ENCODE measurements at regions not wholly inside any gene's neighbourhood (a gene's known extent, or its start where the extent isn't known, plus 50 kb on each side); places are given as distances from the start of the nearest gene placed in this dataset.
"Not testable (repeated sequence)": the region's sequence is repeated elsewhere in the genome, so short reads cannot be mapped to it uniquely, and the experiment has no call there.

- no peak for DNase-seq (ENCODE audit: low read depth in 2 of 2)
Measured at GRCh38 chr3:178345944-178346343, 190.3 kb upstream of the KCNMB2 start.

DNA sequence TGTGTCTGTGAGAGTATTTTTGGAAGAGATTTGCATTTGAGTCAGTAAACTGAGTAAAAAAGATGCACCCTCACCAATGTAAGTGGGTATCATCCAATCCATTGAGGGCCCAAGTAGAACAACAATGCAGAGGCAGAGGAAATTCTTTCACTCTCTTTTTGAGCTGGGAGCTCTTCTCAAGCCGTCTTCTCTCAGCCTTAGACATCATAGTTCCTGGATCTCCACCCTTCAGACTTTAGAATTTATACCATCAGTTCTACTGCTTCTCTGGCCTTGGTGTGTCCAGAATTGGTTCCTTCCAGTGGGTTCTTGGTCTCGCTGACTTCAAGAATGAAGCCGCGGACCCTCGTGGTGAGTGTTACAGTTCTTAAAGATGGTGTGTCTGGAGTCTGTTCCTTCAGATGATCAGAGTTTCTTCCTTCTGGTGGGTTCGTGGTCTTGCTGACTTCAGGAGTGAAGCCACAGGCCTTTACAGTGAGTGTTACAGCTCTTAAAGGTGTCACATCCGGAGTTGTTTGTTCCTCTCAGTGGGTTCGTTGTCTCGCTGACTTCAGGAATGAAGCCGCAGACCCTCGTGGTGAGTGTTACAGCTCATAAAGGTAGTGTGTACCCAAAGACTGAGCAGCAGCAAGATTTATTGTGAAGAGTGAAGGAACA is 187.5 kb upstream of the KCNMB2 start:
- DNase-seq (ENCODE audit: low read depth in 2 of 2) = peak in 1 of 2 donors; percentile 0

GRCh38 chr3:178349218-178349596 is 187.0 kb upstream of the KCNMB2 start:
- DNase-seq (ENCODE audit: low read depth in 2 of 2) = not testable (repeated sequence)

DNA sequence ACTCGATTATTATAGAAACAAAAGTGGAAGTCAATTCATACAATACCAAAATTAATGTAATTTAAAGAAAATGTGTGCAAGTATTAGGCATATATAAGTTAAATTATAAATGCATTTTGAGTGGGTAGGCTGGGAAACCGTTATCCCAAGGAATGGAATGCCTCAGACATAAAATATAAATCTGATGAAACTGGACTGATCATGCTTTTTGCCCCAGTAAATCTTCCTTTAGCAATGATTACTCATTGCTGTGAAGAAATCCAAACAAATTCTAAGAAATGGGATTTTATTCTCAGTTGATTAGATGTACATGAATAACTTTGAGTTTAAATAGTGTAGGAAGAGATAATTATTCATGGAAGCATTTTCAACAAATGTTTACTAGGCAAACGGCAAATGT is 185.5 kb upstream of the KCNMB2 start:
- DNase-seq (ENCODE audit: low read depth in 2 of 2) = no peak

DNA sequence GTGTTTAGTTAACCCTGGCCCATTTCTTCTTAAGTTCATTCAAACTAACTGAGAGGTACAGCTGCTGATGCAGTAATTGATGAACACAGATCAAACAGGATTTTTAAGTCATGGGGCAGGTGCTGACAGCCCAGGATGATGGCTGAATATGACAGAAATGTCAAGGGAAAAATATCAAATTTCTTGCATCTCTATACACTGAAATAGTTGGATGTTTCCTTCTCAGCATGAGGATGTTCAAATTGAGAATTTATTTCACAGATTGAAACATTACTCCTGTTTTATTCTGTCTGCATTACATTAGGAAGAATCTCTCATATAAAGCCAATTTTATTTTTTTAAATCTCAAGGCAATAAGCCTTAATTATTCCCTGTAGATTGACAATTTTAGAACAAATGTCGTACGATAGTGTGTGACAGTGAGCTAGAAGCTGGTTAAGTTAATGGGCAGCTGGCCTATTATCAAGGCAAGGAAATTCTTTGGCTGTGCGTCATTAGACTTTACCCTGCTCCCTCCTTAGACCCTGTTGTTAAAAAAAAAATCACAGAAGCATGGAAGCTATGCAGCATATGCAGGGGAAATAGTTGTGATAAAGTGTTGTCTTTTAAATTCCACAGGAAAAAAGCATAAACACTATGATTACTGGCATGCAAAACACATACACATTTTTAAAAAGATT is 183.8 kb upstream of the KCNMB2 start:
- DNase-seq (ENCODE audit: low read depth in 2 of 2) = no peak

DNA sequence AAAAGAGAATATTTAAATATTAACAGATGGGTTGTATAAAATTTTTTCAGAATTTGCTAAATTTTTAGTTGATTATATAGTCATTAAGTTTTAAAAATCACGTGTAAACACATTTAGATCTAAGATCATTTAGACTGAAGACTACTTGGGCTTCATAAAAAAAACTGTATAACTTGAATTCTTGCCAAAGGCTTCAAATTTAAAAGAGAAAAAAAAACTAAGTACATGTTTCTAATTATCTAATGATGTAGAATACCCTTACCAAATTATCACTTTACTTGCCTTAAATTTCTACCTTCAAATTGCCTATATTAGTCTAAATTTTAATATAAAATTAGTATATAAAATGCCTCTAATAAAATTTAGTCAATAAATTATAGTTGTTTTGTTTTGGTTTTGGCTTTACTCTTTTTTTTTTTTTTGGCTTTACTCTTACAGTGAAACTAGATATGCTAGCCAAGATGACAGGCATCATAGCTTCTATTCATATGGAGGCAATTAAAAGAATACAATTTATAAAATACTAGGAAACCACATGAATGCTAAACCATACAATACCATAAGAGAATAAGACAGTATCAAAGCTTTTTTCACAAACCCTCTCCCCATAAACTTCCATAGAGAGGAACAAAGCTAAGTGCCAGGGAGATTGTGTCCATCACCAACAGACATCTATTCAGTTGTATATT is 183.1 kb upstream of the KCNMB2 start:
- DNase-seq (ENCODE audit: low read depth in 2 of 2) = no peak

- DNase-seq (ENCODE audit: low read depth in 2 of 2) = no peak
Measured at GRCh38 chr3:178359728-178360127, 176.5 kb upstream of the KCNMB2 start.

DNA sequence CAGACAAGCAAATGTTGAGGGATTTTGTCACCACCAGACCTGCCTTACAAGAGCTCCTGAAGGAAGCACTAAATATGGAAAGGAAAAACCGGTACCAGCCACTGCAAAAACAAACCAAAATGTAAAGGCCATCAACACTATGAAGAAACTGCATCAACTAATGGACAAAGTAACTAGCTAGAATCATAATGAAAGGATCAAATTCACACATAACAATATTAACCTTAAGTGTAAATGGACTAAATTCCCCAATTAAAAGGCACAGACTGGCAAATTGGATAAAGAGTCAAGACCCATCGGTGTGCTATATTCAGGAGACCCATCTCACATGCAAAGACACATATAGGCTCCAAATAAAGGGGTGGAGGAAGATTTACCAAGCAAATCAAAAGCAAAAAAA is 173.2 kb upstream of the KCNMB2 start:
- not testable (repeated sequence) for DNase-seq (ENCODE audit: low read depth in 2 of 2)

DNA sequence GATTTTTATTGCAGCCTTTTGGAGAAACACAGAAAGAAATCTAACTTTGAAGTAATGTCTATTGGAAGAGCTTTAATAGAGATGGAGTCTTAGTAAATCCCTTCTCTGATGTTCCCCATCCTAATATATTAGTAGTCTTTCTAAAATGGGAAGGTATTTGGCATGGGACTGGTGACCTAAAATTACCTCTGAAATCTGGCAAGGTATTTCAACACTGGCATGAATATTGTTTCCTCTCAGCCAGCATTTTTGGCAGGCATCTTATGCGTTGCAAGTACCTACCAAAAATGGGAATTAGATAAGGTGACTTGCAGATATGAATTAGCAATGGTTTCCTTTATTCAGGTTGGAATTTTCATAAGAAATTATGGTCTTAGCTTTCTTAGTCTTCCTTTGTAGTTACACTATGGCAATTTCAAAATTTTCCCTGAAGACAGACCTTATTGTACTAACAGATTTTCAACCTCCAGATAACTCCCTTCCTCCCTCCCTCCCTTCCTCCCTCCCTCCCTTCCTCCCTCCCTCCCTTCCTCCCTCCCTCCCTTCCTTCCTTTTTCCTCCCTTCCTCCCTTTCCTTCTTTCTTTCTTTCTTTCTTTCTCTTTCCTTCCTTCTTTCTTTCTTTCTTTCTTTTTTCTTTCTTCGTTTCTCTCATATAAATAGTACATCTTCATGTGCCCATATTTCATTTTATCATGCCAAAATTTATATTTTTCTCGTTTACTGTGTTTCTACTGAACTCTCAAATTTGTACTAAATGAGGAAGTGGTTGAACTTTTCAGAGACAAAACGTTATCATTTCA is 168.2 kb upstream of the KCNMB2 start:
- no peak for DNase-seq (ENCODE audit: low read depth in 2 of 2)

- DNase-seq (ENCODE audit: low read depth in 2 of 2) = no peak
Measured at GRCh38 chr3:178369006-178369405, 167.2 kb upstream of the KCNMB2 start.

DNA sequence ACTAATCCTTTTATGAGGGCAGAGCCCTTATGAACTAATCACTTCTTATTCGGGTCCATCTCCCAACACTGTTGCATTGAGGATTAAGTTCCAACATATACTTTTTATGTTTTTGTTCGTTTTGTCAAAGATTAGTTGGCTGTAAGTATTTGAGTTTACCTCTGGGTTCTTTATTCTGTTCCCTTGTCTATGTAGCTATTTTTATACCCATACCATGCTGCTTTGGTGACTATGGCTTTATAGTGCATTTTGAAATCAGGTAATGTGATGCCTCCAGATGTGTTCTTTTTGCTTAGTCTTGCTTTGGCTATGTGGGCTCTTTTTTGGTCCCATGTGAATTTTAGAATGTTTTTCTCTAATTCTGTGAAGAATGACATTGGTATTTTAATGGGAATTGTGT is 166.4 kb upstream of the KCNMB2 start:
- no peak for DNase-seq (ENCODE audit: low read depth in 2 of 2)

GRCh38 chr3:178370387-178370786 is 165.8 kb upstream of the KCNMB2 start:
- no peak for DNase-seq (ENCODE audit: low read depth in 2 of 2)

- no peak for DNase-seq (ENCODE audit: low read depth in 2 of 2)
Measured at GRCh38 chr3:178381555-178381954, 154.7 kb upstream of the KCNMB2 start.

- no peak for DNase-seq (ENCODE audit: low read depth in 2 of 2)
Measured at GRCh38 chr3:178381971-178382448, 154.2 kb upstream of the KCNMB2 start.

- DNase-seq (ENCODE audit: low read depth in 2 of 2) = no peak
Measured at GRCh38 chr3:178382449-178383061, 153.7 kb upstream of the KCNMB2 start.

DNA sequence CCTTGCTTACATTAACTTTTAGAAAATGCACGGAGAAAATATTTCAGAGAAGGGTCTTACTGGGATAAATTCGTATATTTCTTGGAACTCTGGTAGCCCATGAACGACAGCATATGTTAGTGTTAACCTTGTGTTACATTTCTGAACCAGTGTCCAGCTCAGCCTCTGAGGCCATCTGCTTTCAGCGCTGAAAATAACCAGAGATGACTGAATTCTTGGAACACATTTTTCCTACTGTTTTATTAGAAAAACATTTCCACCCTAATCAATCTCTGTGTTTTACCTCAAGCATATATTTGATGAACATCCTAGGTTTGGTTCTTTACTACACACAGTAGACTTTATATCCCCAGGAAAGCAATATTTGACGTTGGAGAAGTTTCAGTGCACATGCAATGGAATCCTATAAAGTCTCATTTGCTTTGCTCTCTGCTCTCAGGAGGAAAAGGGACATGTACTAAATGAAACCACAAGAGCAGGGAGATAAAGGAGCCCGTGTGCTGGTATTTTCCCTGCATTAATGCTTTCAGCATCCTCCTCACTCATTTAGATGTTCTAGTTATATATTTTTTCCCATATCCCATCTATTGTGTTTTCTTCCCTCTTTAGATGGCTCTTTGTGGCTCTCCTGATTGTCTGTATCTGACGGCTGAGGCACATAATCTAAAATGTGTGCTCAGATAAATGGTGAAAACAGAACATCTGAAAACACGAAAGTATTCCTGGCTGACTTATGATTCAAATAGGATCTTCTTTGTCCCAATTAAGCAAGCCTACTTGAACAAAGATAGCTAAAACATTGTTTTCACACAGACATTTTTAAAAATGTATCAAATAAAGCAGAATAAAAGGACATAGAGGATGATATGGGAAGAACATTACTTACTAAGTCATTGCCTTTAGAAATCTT is 151.7 kb upstream of the KCNMB2 start:
- no peak for DNase-seq (ENCODE audit: low read depth in 2 of 2)

DNA sequence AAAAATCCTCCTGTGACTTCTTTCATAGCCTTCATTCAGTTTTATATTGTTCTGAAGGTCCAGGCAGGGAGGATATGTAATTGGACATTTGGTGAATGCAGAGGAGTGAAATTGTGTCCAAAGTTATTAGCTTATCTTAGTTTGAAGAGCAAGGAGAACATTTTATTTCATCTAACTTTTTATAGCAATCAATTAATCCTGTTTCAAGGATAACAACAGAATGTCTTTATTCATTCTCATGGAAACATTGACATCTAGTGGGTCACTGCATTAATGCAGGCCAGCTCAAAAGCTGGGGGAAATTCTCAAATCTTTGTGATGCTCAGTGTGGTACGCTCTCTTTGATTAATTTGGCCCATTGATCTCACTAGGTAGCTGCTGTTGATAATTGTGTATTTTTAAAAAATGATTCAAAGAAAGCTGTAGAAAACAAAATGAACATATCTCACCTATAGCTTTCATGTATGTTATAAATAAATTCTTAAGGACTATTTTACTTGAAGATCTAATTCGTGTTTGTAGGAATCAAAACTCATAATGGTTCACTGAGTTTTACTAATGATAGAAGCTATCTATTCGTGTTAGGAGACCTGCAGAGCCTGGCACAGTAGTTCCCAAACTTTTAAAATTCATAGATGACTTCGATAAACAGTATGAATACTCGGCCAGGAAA is 150.8 kb upstream of the KCNMB2 start:
- no peak for DNase-seq (ENCODE audit: low read depth in 2 of 2)

- DNase-seq (ENCODE audit: low read depth in 2 of 2) = no peak
Measured at GRCh38 chr3:178386401-178386800, 149.8 kb upstream of the KCNMB2 start.

DNA sequence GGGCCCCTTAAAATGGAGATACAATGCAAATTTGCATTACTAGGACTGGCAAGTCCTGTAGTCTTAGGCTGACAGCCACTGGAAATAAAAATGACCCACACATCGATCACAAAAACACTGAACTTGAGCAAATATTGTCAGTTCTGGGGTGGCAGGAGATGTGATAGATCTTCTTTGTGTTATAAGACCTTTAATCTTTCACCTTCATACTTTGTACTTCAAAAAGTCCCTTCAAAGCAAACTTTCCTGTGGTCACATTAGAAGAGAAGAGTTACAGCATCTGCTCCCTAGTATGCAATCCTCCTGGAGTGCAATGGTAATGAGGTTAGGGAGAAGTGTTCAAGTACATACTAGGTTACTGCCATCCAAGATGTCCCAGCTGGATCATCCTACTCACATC is 149.4 kb upstream of the KCNMB2 start:
- DNase-seq (ENCODE audit: low read depth in 2 of 2) = no peak

- DNase-seq (ENCODE audit: low read depth in 2 of 2) = no peak
Measured at GRCh38 chr3:178388473-178388872, 147.8 kb upstream of the KCNMB2 start.
